ENCODE measurements at regions not wholly inside any gene's neighbourhood (a gene's known extent, or its start where the extent isn't known, plus 50 kb on each side); places are given as distances from the start of the nearest gene placed in this dataset.

- H3K4me1 ChIP-seq (ENCODE audit: control insufficient read depth in 1 of 2, insufficient read depth in 2 of 2, low read length in 2 of 2) = no peaks in the 10 kb centered on the region
- ChIA-PET CTCF (no interaction called here), RAD21 (ENCODE audit: low non-redundant PET in 1 of 2, low total read pairs in 2 of 2, uncharacterized antibody in 2 of 2, unreplicated experiment in 2 of 2) (no interaction called here), POLR2A (interaction anchor here (0.8 to 1.3 kb wide), 3 partner anchors 12 to 14 kb away, joined by 3 read pairs; no protein-coding TSS in a partner anchor)
- H3K9me2 ChIP-seq (ENCODE audit: insufficient read depth) = no peaks in the 10 kb centered on the region
- no peaks in the 10 kb centered on the region for H3K27me3 ChIP-seq (ENCODE audit: insufficient read depth, low read length)
- TF ChIP-seq, protein P1, sequence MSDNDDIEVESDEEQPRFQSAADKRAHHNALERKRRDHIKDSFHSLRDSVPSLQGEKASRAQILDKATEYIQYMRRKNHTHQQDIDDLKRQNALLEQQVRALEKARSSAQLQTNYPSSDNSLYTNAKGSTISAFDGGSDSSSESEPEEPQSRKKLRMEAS (IDR thresholded peaks at IDR 0.05) = no peak
- TF ChIP-seq FOSL1 (IDR thresholded peaks at IDR 0.05; ENCODE audit: low read depth) = no peak
- TF ChIP-seq SP1 (IDR thresholded peaks at IDR 0.05; ENCODE audit: low read depth) = no peak
- no peak for TF ChIP-seq EZH2phosphoT487 (IDR thresholded peaks at IDR 0.05; ENCODE audit: borderline replicate concordance)
- TF ChIP-seq CEBPB (IDR thresholded peaks at IDR 0.05; ENCODE audit: low read depth) = no peak
- TF ChIP-seq ZFX (IDR thresholded peaks at IDR 0.05) = no peak
- no peak for TF ChIP-seq EGR1 (IDR thresholded peaks at IDR 0.05; ENCODE audit: low read depth)
- no peak for TF ChIP-seq JUND (IDR thresholded peaks at IDR 0.05)
- TF ChIP-seq CBX3 (IDR thresholded peaks at IDR 0.05; ENCODE audit: low read depth) = no peak
- no peak for TF ChIP-seq POLR2AphosphoS5 (IDR thresholded peaks at IDR 0.05; ENCODE audit: low read depth, low read length)
- TF ChIP-seq CTCF (IDR thresholded peaks at IDR 0.05 in 2 of 3, conservative IDR thresholded peaks at IDR 0.05 in 1 of 3; ENCODE audit: borderline replicate concordance in 1 of 3, insufficient read depth in 1 of 3, low read depth in 2 of 3, low read length in 2 of 3) = no peak
- TF ChIP-seq, protein P2, sequence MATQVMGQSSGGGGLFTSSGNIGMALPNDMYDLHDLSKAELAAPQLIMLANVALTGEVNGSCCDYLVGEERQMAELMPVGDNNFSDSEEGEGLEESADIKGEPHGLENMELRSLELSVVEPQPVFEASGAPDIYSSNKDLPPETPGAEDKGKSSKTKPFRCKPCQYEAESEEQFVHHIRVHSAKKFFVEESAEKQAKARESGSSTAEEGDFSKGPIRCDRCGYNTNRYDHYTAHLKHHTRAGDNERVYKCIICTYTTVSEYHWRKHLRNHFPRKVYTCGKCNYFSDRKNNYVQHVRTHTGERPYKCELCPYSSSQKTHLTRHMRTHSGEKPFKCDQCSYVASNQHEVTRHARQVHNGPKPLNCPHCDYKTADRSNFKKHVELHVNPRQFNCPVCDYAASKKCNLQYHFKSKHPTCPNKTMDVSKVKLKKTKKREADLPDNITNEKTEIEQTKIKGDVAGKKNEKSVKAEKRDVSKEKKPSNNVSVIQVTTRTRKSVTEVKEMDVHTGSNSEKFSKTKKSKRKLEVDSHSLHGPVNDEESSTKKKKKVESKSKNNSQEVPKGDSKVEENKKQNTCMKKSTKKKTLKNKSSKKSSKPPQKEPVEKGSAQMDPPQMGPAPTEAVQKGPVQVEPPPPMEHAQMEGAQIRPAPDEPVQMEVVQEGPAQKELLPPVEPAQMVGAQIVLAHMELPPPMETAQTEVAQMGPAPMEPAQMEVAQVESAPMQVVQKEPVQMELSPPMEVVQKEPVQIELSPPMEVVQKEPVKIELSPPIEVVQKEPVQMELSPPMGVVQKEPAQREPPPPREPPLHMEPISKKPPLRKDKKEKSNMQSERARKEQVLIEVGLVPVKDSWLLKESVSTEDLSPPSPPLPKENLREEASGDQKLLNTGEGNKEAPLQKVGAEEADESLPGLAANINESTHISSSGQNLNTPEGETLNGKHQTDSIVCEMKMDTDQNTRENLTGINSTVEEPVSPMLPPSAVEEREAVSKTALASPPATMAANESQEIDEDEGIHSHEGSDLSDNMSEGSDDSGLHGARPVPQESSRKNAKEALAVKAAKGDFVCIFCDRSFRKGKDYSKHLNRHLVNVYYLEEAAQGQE (IDR thresholded peaks at IDR 0.05; ENCODE audit: low read depth) = no peak
- no peak for TF ChIP-seq RAD21 (IDR thresholded peaks at IDR 0.05; ENCODE audit: low read depth)
- TF ChIP-seq, protein P3, sequence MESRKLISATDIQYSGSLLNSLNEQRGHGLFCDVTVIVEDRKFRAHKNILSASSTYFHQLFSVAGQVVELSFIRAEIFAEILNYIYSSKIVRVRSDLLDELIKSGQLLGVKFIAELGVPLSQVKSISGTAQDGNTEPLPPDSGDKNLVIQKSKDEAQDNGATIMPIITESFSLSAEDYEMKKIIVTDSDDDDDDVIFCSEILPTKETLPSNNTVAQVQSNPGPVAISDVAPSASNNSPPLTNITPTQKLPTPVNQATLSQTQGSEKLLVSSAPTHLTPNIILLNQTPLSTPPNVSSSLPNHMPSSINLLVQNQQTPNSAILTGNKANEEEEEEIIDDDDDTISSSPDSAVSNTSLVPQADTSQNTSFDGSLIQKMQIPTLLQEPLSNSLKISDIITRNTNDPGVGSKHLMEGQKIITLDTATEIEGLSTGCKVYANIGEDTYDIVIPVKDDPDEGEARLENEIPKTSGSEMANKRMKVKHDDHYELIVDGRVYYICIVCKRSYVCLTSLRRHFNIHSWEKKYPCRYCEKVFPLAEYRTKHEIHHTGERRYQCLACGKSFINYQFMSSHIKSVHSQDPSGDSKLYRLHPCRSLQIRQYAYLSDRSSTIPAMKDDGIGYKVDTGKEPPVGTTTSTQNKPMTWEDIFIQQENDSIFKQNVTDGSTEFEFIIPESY (IDR thresholded peaks at IDR 0.05; ENCODE audit: extremely low read depth, insufficient replicate concordance, low read length) = no peak
- no peak for TF ChIP-seq POLR2A (IDR thresholded peaks at IDR 0.05; ENCODE audit: borderline replicate concordance, extremely low read depth, insufficient read depth, insufficient read length)
- no peak for TF ChIP-seq SIN3A (IDR thresholded peaks at IDR 0.05; ENCODE audit: low read depth)
- H3K4me2 ChIP-seq (ENCODE audit: low read length) = no peak overlapping the region
- H3K9me3 ChIP-seq (ENCODE audit: control insufficient read depth in 1 of 2, insufficient read depth in 1 of 2, low read depth in 1 of 2, low read length in 2 of 2) = no peaks in the 10 kb centered on the region
- H3K79me2 ChIP-seq (ENCODE audit: insufficient read depth, low read length) = no peaks in the 10 kb centered on the region
- H3K27ac ChIP-seq (ENCODE audit: low read depth, low read length) = no peak overlapping the region
- intact Hi-C loops (cut with micrococcal nuclease) = no loop called here
- no peak overlapping the region for H2AFZ ChIP-seq (ENCODE audit: low read depth, low read length, poor library complexity, severe bottlenecking)
- ATAC-seq (peak; percentile 56), DNase-seq (ENCODE audit: low read depth, low spot score) (no peak)
- BruUV-seq (replicated peaks) = no TSS peak
- no peaks in the 10 kb centered on the region for H4K20me1 ChIP-seq (ENCODE audit: insufficient read depth)
- H3K36me3 ChIP-seq (ENCODE audit: control insufficient read depth in 1 of 2, insufficient read depth in 2 of 2, low read length in 2 of 2) = no peaks in the 10 kb centered on the region
- H3K4me3 ChIP-seq (replicated peaks in 1 of 2; ENCODE audit: low read depth in 1 of 2, low read length in 2 of 2) = no peak overlapping the region
- no peak overlapping the region for H3K9ac ChIP-seq (ENCODE audit: low read length)
Observed at GRCh38 chr6:43912598-43913371, 142.8 kb downstream of the VEGFA start.

All from HCT116 (cell line).